ENCODE measurements at regions not wholly inside any gene's neighbourhood (a gene's known extent, or its start where the extent isn't known, plus 50 kb on each side); places are given as distances from the start of the nearest gene placed in this dataset.

GRCh38 chr1:213375002-213375401, 324.0 kb downstream of the RPS6KC1 start:
- no peak for FAIRE-seq

DNA sequence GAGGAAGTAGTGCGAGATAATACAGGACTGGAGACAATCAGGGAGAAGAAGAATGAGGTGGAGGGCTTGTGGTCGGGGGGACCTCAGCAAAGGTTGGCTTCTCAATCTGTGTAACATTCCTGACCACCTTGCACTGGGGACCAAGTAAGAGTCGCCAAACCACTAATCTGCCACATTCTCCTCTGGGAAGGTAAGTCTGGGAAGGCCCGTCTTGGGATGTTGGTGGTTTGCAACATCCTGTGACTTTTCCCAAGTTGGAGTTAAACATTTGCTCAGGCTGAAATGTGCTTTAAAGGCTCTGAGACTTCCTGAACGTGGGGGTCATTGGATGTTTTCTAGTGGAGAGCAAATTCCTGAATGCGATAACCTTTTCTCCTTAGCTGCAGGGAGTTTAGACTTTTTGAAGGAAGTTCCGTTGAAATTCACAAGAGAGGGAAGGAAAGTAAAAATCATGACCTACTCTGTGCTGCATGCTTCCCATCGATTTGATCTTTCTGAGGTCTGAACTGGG, 325.9 kb downstream of the RPS6KC1 start:
- FAIRE-seq: no peak

- FAIRE-seq: no peak
Observed at GRCh38 chr1:213380865-213381264, 329.8 kb downstream of the RPS6KC1 start.

DNA sequence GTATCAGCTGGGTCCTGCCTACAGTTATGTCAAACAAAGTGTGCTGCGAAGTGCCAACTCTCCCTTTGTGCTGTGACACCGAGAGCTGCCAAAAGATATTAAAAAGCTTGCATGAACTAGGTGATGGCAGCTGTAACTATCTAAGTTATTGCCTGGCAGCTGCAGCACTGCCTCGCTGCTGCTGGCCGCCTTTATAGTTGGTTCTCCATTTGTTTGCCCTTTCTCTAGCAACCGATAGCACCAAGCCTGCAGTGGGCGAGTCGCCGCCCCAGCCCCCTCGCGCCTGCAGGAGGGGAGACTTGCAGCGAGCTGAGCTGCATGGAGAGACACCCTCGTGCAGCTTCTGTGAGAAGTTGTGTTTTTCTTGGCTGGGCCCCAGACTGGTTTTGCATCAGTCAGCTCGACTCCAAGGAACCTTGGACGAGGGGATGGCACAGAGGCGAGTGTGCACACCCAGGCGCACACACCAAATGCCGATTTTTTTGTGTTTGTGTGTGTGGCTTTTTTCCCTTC, 330.6 kb downstream of the RPS6KC1 start:
- no peak for FAIRE-seq

GRCh38 chr1:213383465-213383864, 332.4 kb downstream of the RPS6KC1 start:
- no peak for FAIRE-seq

- no peak for FAIRE-seq
Observed at GRCh38 chr1:213385201-213385600, 334.2 kb downstream of the RPS6KC1 start.

DNA sequence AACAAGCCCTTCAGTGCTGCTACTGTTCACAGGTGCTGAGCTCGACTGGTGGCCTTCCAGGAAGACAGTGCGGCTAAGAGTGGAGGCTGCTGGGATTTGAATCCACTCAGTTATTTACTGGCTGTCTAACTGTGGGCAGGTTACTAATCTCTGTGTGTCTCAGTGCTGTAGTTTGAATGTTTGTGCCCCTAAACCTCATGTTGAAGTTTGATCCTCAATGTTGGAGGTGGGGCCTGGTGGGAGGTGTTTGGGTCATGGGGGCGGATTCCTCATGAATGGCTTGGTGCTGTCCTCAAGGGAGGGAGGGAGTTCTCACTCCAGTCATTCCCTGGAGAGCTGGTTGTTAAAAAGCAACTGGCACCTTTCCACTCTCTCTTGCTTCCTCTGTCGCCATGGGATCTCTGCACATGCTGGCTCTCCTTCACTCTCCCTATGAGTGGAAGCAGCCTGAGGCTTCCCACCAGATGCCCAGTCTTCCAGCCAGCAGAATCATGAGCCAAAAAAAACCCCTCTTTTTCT, 334.8 kb downstream of the RPS6KC1 start:
- FAIRE-seq: no peak

DNA sequence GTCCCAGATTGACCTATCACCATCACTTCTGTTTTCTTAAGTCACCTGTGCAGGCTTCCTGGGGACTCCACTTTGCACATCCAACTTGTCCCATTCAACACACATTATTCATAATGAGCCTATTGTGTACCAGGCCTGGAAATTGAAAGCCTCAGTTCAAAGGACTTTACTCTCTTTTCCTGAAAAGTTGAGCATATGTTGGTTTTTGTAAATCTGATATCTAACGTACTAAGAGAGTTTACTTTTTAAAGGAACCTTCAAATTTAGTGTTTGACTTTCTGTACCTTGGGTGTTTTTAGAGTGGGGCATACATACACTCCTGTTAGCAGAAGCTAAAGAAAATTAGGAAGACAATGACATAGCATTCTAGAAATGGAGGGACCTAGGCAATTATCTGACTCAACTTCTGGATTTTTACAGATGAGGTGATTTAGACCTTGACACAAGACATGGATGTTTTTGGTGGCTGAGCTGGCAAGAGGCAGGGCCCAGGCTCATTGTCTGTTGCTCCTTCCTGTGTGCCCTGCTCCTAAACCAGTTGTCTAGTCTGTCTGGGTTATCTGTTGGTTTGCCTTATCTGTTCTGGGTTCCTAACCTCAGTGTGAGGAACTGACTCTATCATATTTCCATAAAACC, 336.5 kb downstream of the RPS6KC1 start:
- FAIRE-seq: no peak

DNA sequence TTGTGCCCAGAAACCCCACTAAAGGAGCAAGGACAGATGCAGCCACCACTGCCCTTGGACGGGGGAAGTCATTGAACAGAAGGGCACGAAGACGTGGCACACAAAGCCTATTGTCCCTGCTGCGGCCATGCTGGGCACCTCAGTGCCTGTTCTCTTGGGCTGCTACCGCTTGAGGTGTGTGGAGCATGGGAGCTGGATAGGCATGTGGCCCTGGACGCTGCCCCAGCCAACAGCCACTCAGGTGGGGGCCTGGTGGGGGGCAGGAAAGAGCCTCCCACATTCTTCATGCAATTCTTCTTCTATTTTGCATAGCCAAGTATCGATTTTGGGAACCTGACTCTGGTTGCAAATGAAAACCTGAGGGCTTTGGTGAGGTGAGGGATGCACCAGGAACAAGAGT, 337.2 kb downstream of the RPS6KC1 start:
- no peak for FAIRE-seq

DNA sequence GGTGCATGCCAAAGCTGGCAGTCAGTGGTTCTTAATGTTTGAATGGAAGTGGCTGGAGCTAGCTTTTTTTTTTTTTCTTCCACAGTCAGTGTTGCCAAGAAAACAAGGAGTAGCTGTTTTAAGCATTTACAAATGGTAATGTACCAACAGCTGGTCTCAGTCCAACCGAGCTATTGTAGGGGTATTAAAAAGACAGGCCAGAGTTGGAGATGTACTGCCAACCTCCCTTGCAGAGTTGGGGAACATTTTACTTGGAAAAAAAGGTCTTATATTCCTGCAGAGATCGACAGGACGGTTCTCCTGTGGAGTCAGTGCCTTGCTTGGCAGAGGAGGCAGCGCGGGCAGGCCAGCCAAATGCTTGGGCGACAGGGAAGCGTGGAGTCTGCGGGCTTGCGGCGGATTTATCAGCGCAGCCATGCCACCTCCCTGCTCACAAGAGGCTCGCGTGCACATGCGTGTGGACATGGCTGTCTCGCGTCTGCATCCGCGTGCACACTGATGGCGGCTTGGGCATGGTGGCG, 338.1 kb downstream of the RPS6KC1 start:
- no peak for FAIRE-seq

DNA sequence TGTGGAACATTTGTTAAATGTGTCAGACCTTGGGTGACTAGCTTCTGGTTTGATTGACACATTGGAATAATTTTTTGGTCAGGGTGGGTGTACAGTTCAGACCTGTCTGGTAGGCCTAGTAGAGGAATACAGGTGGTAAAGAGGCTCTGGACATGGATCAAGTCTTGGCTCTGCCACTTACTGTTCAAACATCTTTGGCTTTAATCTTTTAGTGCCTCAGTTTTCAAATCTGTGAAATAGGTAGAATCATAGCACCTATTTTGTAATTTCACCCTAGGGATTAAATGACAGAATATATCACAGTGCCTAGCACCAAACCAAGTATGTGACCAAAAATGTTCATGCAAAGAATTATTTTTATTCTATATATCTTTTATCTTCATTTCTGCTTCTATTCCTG, 340.4 kb downstream of the RPS6KC1 start:
- no peak for FAIRE-seq

- no peak for FAIRE-seq
Observed at GRCh38 chr1:213393860-213394259, 342.8 kb downstream of the RPS6KC1 start.

DNA sequence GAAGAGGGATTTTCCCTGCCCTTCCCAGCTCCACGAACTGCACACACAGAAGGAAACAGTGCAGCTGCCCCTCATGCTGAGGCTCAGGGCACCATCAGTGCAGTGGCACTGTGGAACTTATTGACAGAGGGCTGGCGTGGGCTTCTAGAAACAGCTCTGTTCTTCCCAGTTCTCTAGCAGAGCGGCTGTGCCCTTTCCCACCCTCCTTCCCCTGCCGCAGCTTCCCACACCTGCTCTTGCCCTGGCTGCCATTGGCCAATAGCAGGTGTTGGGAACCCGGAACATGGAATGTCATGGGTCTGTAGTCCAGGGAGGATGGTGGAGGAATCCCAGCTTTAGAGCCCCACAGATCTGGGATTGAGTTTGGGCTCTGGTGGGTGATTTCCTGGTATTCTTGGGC, 343.8 kb downstream of the RPS6KC1 start:
- no peak for FAIRE-seq

DNA sequence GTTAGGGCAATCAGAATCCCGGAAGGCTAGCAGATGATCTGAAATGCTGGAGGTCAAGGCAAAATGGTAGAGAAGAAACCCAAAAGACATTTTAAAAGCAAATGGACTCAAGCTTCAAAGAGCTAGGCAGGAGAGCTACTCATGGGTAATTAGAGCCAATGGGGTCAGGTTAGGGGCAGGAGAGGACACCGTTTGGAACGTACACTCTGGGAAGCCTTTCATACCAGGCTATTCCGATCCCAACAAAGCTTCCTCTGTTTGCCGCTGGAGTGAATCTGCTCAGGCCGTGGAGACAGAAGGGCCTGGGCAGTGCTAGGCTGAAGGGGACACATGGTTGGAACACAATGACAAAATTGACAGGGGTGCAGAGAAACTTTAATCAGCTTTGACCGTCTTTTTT, 346.6 kb downstream of the RPS6KC1 start:
- FAIRE-seq: no peak

- FAIRE-seq: no peak
Observed at GRCh38 chr1:213399695-213400094, 348.7 kb downstream of the RPS6KC1 start.

- FAIRE-seq: no peak
Observed at GRCh38 chr1:213409208-213409631, 358.2 kb downstream of the RPS6KC1 start.

DNA sequence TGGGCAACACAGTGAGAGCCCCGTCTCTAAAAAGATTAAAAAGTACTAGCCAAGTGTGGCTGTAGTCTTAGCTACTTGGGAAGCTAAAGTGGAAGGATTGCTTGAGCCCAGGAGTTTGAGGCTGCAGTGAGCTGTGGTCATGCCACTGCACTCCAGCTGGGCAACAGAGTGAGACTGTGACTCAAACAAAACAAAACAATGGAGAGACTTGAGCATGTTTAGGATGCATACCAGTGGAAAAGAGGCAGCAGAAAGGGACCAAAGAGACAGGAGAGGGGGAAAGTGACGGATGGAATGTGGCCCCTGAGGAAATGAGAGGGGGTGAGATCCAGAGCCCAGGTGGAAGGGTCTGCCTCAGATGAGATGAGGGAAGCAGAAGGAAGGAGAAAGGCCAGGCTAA, 358.9 kb downstream of the RPS6KC1 start:
- FAIRE-seq: no peak

- FAIRE-seq: no peak
Observed at GRCh38 chr1:213414346-213414745, 363.3 kb downstream of the RPS6KC1 start.

GRCh38 chr1:213414911-213415310, 363.9 kb downstream of the RPS6KC1 start:
- FAIRE-seq: no peak

GRCh38 chr1:213415691-213416380, 364.8 kb downstream of the RPS6KC1 start:
- FAIRE-seq: no peak

DNA sequence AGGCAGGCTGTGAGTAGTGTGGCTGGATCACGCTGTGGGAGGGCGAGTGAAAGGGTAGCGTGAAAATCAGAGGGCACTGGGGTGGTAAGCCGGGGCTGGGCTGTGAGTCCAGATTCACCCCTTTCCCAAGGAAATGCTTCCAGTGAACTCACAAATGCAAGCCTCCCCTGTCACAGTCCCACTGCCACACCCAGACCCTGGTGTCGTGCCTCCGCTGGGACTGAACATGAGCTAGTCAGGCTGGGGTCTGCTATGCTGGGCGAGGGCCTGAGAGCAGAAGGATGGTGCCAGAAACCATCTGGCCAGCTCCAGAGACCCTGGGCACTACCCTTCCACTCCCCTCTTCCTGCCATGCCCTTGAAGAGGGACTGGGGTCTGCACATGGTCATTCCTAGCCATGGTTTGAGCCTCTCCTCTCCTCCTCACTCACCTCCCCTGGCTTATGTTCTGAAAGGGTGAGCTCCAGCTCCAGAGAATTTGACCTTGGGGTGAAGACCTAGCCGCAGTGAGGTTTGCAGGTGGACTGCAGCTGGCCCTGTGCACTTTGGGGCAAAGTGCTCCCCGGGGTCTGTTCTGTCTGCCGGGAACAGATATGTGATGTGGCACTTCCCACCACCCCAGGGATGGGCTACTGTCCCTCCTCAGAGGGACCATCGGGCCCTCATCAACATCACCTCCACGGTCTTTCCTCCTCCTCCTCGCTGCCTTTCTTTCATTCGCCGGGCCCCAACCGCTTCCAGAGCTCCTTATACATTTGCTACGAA, 365.6 kb downstream of the RPS6KC1 start:
- FAIRE-seq: no peak

GRCh38 chr1:213417225-213417820, 366.3 kb downstream of the RPS6KC1 start:
- FAIRE-seq: no peak

DNA sequence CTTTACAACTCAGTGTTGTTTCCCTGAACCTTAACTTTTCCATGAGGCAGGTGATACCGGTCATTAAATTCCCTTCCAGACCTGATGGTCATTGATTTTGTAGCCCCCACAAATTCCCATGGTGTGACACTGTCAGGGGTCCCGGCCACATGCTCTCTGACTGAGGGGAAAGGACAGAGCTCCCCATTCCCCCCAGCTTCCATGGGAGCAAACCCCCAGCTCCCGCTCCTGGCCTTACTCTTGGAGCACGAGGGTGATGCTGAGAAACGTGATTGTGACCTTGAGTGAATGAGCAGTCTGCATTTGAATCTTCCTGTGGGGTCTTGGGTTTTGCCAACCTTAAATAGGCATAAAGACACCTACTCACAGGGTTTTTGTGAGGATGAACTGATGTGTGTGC, 366.8 kb downstream of the RPS6KC1 start:
- no peak for FAIRE-seq

All from colon (tissue), 2 donors.